RKO (cell line): ENCODE measurements at regions not wholly inside any gene's neighbourhood (a gene's known extent, or its start where the extent isn't known, plus 50 kb on each side); places are given as distances from the start of the nearest gene placed in this dataset.
"Not testable (repeated sequence)": the region's sequence is repeated elsewhere in the genome, so short reads cannot be mapped to it uniquely, and the experiment has no call there.

Experiments used
- DNase-seq: peaks from one replicate; pipeline ENCODE4 v3.0.0-alpha.2; 2016; ENCODE audit warnings: low spot score

- DNase-seq, result no peak
These were observed 578.3 kb upstream of the TMEFF2 start for GRCh38 chr2:192773044-192773443.

GRCh38 chr2:192749611-192750200 lies 555.0 kb upstream of the TMEFF2 start:
- peak; percentile 67 for DNase-seq

GRCh38 chr2:192741889-192742288 lies 547.2 kb upstream of the TMEFF2 start:
- peak; percentile 28 for DNase-seq

- no peak for DNase-seq
These were observed 540.7 kb upstream of the TMEFF2 start for GRCh38 chr2:192735447-192735846.

- DNase-seq, result no peak
These were observed 534.6 kb upstream of the TMEFF2 start for GRCh38 chr2:192729369-192729768.

- no peak for DNase-seq
These were observed 531.3 kb upstream of the TMEFF2 start for GRCh38 chr2:192725991-192726390.

- DNase-seq, result no peak
These were observed 524.9 kb upstream of the TMEFF2 start for GRCh38 chr2:192719629-192720028.

- DNase-seq, result no peak
These were observed 523.6 kb upstream of the TMEFF2 start for GRCh38 chr2:192718340-192718739.

- peak; percentile 3 for DNase-seq
These were observed 506.2 kb upstream of the TMEFF2 start for GRCh38 chr2:192700934-192701333.

GRCh38 chr2:192697880-192698279 lies 503.1 kb upstream of the TMEFF2 start:
- DNase-seq, result no peak

- no peak for DNase-seq
These were observed 502.1 kb upstream of the TMEFF2 start for GRCh38 chr2:192696857-192697256.

GRCh38 chr2:192687015-192687414 lies 492.3 kb upstream of the TMEFF2 start:
- no peak for DNase-seq

- not testable (repeated sequence) for DNase-seq
These were observed 487.8 kb upstream of the TMEFF2 start for GRCh38 chr2:192682511-192682910.

- DNase-seq, result no peak
These were observed 480.9 kb upstream of the TMEFF2 start for GRCh38 chr2:192675681-192676080.

- no peak for DNase-seq
These were observed 474.9 kb upstream of the TMEFF2 start for GRCh38 chr2:192669505-192670091.

- DNase-seq, result not testable (repeated sequence)
These were observed 465.8 kb upstream of the TMEFF2 start for GRCh38 chr2:192660555-192660954.

GRCh38 chr2:192657362-192657761 lies 462.6 kb upstream of the TMEFF2 start:
- DNase-seq, result no peak

GRCh38 chr2:192655916-192656315 lies 461.2 kb upstream of the TMEFF2 start:
- no peak for DNase-seq

GRCh38 chr2:192645811-192646598 lies 451.3 kb upstream of the TMEFF2 start:
- no peak for DNase-seq

GRCh38 chr2:192634557-192634956 lies 439.8 kb upstream of the TMEFF2 start:
- no peak for DNase-seq

GRCh38 chr2:192628017-192628416 lies 433.3 kb upstream of the TMEFF2 start:
- no peak for DNase-seq

GRCh38 chr2:192615105-192615504 lies 420.4 kb upstream of the TMEFF2 start:
- no peak for DNase-seq

GRCh38 chr2:192604295-192604694 lies 409.6 kb upstream of the TMEFF2 start:
- no peak for DNase-seq
